ENCODE measurements at regions not wholly inside any gene's neighbourhood (a gene's known extent, or its start where the extent isn't known, plus 50 kb on each side); places are given as distances from the start of the nearest gene placed in this dataset.

DNA sequence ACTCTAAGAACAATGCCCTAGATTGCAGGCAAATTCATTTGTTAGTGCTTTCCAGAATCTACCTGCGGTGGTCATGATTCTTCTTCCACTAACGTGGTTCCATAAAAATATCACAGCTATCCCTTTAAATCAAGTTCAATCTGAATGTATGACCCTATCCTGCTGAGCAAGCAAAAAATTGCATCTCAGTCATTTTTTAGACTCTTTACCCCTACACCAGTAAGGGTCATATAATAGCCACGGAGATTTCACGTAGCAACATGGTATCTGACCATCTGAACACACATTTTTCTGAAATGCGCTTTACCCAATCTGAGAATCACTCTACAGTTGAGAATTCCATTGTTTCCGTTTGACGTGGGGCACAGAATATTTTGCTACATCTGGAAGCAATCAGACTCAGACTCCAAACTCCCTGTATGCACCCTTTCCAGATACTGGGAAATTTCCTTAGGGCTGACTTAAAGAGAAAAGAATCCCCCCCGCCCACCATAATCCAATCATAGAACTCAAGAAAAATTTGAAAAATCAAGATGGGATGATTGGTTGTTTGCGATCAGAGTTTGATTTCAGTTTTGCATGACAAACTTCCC, 699.2 kb upstream of the ZP4 start:
- 78% methylated on average over 9 of the region's 9 CpGs for WGBS
- TF ChIP-seq, protein P1, sequence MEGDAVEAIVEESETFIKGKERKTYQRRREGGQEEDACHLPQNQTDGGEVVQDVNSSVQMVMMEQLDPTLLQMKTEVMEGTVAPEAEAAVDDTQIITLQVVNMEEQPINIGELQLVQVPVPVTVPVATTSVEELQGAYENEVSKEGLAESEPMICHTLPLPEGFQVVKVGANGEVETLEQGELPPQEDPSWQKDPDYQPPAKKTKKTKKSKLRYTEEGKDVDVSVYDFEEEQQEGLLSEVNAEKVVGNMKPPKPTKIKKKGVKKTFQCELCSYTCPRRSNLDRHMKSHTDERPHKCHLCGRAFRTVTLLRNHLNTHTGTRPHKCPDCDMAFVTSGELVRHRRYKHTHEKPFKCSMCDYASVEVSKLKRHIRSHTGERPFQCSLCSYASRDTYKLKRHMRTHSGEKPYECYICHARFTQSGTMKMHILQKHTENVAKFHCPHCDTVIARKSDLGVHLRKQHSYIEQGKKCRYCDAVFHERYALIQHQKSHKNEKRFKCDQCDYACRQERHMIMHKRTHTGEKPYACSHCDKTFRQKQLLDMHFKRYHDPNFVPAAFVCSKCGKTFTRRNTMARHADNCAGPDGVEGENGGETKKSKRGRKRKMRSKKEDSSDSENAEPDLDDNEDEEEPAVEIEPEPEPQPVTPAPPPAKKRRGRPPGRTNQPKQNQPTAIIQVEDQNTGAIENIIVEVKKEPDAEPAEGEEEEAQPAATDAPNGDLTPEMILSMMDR (IDR thresholded peaks at IDR 0.05): no peak
- TF ChIP-seq POLR2AphosphoS5 (IDR thresholded peaks at IDR 0.05) (no peak), POLR2A (IDR thresholded peaks at IDR 0.05) (no peak)
- no peaks in the 10 kb centered on the region for H3K36me3 ChIP-seq
- intact Hi-C loops (cut with DNase I): no loop called here
- no peak overlapping the region for H3K27ac ChIP-seq
- no peaks in the 10 kb centered on the region for H3K27me3 ChIP-seq (replicated peaks; ENCODE audit: insufficient read depth)
- H3K9me3 ChIP-seq: no peaks in the 10 kb centered on the region
- H3K4me1 ChIP-seq (replicated peaks): no peaks in the 10 kb centered on the region
- no peak for DNase-seq (ENCODE audit: low spot score)
- no peak overlapping the region for H3K4me3 ChIP-seq

- H3K9me3 ChIP-seq: no peaks in the 10 kb centered on the region
- no peaks in the 10 kb centered on the region for H3K4me1 ChIP-seq (replicated peaks)
- WGBS: 73% methylated on average over 3 of the region's 3 CpGs
- H3K27me3 ChIP-seq (replicated peaks; ENCODE audit: insufficient read depth): no peaks in the 10 kb centered on the region
- no peak overlapping the region for H3K4me3 ChIP-seq
- DNase-seq (ENCODE audit: low spot score): no peak
- TF ChIP-seq POLR2AphosphoS5 (IDR thresholded peaks at IDR 0.05): no peak
- TF ChIP-seq, protein P1 (IDR thresholded peaks at IDR 0.05): no peak
- no peak for TF ChIP-seq POLR2A (IDR thresholded peaks at IDR 0.05)
- intact Hi-C loops (cut with DNase I): no loop called here
- no peak overlapping the region for H3K27ac ChIP-seq
- no peaks in the 10 kb centered on the region for H3K36me3 ChIP-seq
Measured at GRCh38 chr1:238582816-238583215, 692.1 kb upstream of the ZP4 start.

DNA sequence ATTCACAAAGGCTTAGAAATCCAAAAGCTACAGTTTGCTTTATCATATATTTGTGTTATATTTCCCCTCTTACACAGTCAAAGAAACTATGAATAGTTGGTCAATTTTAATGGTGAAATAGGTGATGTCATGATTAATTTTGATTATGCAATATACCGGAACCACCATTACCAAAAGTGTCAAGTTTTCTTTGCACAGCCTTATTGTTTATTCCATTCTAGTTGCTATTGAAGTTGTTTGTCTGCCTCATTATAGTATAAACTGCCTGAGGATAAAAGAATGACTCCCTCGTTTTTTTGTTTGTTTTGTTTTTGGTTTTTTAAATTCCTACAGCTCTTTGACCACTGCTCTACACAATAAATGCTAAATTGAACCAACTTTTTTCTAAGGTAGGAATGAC, 690.6 kb upstream of the ZP4 start:
- no peak overlapping the region for H3K4me3 ChIP-seq
- WGBS: 45% methylated on average over 2 of the region's 2 CpGs
- H3K9me3 ChIP-seq: no peaks in the 10 kb centered on the region
- no peaks in the 10 kb centered on the region for H3K36me3 ChIP-seq
- no peak overlapping the region for H3K27ac ChIP-seq
- no peaks in the 10 kb centered on the region for H3K4me1 ChIP-seq (replicated peaks)
- intact Hi-C loops (cut with DNase I): no loop called here
- H3K27me3 ChIP-seq (replicated peaks; ENCODE audit: insufficient read depth): no peaks in the 10 kb centered on the region
- DNase-seq (ENCODE audit: low spot score): no peak
- no peak for TF ChIP-seq POLR2A (IDR thresholded peaks at IDR 0.05)
- TF ChIP-seq, protein P1 (IDR thresholded peaks at IDR 0.05): no peak
- TF ChIP-seq POLR2AphosphoS5 (IDR thresholded peaks at IDR 0.05): no peak

DNA sequence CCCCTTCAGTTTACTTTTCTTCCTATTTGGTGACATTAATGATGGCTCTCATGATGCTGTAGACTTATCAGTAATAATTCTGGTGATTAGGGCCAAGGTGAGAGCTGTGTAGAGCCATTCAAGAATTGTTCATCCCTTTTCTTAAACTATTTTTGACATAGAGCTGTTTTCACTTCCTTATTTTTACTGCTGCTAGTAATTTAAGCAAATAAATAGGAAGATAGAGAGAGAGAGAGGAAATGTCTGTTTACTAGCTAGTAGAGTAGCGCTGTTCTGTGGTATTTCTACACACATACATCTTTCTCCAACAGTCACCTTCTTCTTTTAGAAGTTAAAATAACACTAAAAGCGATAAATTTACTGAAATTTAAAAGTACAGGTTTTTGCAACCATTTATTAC, 678.0 kb upstream of the ZP4 start:
- H3K27ac ChIP-seq: no peak overlapping the region
- H3K4me1 ChIP-seq (replicated peaks): no peaks in the 10 kb centered on the region
- H3K4me3 ChIP-seq: no peak overlapping the region
- H3K36me3 ChIP-seq: no peaks in the 10 kb centered on the region
- no peak for TF ChIP-seq POLR2AphosphoS5 (IDR thresholded peaks at IDR 0.05)
- TF ChIP-seq, protein P1 (IDR thresholded peaks at IDR 0.05): no peak
- no peak for DNase-seq (ENCODE audit: low spot score)
- 50% methylated on average over 2 of the region's 2 CpGs for WGBS
- H3K27me3 ChIP-seq (replicated peaks; ENCODE audit: insufficient read depth): no peaks in the 10 kb centered on the region
- H3K9me3 ChIP-seq: no peaks in the 10 kb centered on the region
- intact Hi-C loops (cut with DNase I): no loop called here

GRCh38 chr1:238562341-238562740, 671.6 kb upstream of the ZP4 start:
- Histone ChIP-seq H3K9me3 (no peaks in the 10 kb centered on the region), H3K4me1 (replicated peaks) (no peaks in the 10 kb centered on the region), H3K4me3 (no peak overlapping the region), H3K36me3 (no peaks in the 10 kb centered on the region), H3K27me3 (replicated peaks; ENCODE audit: insufficient read depth) (no peaks in the 10 kb centered on the region), H3K27ac (no peak overlapping the region)
- intact Hi-C loops (cut with DNase I): no loop called here
- WGBS: 36% methylated on average over 1 of the region's 1 CpG
- no peak for DNase-seq (ENCODE audit: low spot score)
- TF ChIP-seq POLR2AphosphoS5 (IDR thresholded peaks at IDR 0.05) (no peak), POLR2A (IDR thresholded peaks at IDR 0.05) (no peak)
- TF ChIP-seq, protein P1 (IDR thresholded peaks at IDR 0.05): no peak
